HG02938 (cell line): ENCODE measurements at regions not wholly inside any gene's neighbourhood (a gene's known extent, or its start where the extent isn't known, plus 50 kb on each side); places are given as distances from the start of the nearest gene placed in this dataset.
"Not testable (repeated sequence)": the region's sequence is repeated elsewhere in the genome, so short reads cannot be mapped to it uniquely, and the experiment has no call there.

Experiments
- ATAC-seq: cut with Tn5 transposase; IDR thresholded peaks from one replicate; pipeline ENCODE4 v1.9.1; 2021; ENCODE audit warnings: mild to moderate bottlenecking, moderate library complexity; ENCODE audit not compliant: unreplicated experiment

DNA sequence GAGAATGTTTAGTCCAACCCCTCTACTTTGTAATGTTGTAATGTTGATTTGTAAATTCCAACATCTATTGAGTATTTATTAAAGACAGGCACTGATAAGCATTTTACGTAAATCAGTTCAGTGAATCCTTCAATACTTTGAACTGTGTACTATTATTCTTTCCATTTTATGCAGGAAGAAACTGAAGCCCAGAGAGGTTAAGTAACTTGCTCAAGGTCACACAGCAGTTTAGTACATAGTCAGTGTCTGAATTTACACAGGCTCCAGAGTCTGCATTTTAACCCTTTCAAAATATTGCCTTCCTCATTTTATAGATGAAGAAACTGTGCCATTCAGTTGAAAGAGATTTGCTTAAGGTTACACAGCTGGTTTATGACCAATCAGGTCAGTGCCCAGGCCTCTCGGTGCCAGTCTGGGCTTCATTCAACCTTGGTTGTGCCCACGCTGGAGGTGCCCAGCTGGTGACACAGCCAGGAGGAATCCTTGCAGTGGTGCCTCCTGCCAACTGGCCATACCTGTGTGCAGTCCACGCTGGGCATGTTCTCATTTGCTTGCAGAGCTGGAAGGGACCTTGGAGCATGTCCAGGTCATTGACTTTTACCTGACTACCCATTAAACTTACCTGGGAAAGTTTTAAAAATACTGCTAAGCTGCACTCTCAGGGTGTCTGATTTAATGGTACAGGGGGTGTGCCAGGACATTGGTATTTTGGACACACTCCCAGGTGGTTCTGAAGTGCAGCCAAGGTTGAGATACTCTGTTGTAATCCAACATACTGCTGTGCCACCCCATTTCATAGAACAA lies 74.3 kb upstream of the CYRIA start:
- ATAC-seq, result no peak

GRCh38 chr2:16738361-16739225 lies 73.0 kb upstream of the CYRIA start:
- no peak for ATAC-seq

DNA sequence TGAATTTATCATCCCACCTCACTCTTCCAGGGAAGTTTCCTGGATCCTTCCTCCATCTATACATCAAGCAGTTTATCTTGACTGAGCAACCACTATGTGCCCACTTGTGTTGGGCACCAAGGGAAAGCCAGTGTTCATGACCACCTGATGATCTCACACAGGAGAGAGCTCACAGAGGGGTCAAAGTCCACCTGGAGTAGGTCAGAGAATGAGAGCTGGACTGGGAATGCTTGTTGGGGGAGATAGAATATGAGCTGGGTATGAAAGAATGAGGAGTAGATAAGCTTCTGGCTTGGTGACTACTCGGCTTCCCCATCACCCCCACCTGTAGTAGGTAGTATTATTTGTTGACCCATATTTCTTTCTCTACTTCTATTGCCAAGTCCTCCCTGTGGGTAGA lies 72.2 kb upstream of the CYRIA start:
- no peak for ATAC-seq

DNA sequence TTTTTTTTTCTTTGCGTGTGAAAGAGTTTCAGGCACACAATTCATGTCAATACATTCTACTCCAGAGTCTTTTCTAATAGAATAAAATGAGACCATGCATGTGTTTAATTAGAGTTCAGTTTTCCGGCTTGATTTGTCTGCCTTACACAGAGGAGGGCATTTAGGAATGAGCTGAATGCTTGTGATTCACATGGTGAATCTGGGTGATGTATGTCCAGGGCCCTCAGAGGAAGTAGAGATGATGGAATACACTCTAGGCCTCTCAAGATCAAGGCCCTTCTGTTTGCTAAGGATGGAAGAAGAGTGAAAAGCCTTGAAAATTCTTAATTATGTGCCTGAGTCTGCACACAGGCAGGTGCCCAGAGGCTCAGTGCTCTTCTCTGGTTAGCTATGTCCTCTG lies 71.0 kb upstream of the CYRIA start:
- no peak for ATAC-seq

- ATAC-seq, result peak; percentile 64
These were observed 63.7 kb upstream of the CYRIA start for GRCh38 chr2:16729335-16729734.

DNA sequence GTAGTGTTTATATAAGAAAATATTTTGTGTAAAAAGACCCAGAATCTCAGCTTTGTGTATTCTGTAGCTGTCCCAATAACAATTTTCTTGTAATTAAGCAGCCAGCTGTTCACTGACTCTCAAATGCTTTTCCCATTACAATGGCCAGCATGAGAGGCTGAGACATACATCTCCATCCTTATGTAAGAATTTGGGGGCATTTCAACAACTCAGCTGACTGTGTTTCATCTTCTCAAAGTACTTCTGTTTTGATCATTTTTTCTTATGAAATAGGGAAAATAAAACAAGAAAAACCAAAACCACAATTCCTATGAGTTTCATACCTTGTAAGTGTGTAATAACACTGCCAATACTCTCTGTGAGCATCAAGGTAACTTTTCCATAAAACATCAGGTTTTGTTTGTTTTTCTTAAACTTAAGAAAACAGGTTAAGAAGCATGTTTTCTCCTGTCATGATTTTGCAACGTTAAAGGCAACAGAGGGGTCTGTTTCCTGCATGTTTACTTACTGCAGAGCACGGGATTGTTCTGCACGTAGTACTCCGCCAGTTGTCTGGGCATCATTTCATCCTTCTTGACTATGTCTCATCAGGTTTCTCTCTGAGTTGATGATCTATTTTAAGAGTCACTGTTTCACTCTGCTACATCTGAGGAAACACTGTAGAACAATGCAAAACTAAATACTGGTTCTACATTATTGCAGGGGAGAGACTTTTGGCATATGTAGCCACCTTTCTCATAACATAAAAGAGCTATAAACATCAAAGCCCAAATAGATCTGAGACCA lies 62.9 kb upstream of the CYRIA start:
- ATAC-seq, result peak; percentile 70

- not testable (repeated sequence) for ATAC-seq
These were observed 62.2 kb upstream of the CYRIA start for GRCh38 chr2:16727849-16728248.

- ATAC-seq, result no peak
These were observed 61.6 kb upstream of the CYRIA start for GRCh38 chr2:16727256-16727655.

DNA sequence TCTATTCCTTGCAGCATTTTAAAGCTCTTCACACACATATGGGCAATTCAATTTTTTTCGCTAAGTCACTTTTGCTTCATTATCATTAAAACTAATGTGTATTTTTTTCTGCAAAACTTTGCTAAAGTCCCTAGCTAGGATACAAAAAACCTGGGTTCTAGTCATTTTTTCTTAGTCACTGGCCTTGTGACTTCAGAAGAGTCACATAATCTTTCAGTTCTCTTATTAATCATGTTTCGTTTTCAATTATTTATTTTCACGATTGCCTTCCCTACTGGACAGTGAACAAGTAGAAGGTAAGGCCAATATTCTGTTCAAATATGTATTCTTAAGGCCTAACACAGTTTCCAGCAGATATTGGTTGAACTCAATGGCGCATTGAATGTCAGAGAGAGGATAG lies 60.9 kb upstream of the CYRIA start:
- no peak for ATAC-seq

DNA sequence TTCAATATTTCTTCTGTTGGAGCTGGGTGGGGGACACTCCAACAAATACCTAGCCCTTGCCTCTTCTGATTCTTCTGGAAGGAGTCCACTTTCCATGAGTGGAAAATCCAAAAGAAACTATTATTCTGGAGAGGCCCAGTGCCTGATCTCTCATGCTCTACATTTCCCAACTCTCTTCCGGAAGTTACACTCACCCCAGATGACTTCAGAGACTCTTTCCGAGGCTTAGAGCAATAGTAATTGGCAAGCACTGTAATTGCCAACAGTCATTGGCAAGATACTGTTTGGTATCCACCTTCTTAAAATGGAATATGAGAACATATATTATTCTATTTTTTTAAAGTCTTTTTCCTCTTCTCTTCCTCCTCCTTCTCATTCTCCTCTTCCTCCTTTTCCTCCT lies 60.5 kb upstream of the CYRIA start:
- no peak for ATAC-seq

DNA sequence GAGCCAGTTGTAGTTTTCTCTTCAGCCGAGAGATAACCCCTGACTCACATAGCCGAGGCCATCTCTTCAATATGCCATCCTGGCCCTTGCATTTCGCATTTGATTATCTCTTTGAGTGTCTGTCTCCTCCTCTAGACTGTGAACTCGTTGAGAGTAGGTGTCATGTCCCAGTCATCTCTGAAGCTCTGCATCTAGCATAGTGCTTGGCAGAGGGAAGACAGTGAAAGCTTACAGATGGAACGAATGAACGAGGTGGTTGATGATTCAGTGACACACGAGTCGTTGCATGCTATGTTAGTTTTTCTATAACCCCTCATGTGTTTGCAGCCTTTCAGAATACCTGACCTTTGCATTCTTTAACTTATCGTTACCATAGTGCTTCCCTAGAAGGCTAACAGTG lies 59.9 kb upstream of the CYRIA start:
- no peak for ATAC-seq

GRCh38 chr2:16722677-16723076 lies 57.0 kb upstream of the CYRIA start:
- ATAC-seq, result no peak

DNA sequence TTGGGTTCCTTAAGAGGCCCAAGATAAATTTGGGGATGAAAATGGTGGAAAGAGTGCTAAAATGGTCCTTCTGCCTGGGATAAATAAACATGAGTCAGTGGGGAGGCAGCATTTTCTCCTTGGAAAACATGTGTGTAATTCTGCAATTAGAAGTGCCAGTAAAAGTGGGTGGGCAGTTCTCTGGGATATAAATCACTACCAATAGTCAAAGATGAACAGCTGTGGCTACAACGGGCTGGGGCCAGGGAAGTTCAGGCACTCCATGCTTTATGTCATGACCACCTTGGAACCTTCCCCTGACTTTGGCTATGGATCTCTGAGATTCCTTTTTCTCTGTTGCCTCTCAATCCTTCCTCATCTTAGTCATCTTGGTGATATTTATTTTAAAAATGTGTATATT lies 56.5 kb upstream of the CYRIA start:
- no peak for ATAC-seq

- not testable (repeated sequence) for ATAC-seq
These were observed 55.9 kb upstream of the CYRIA start for GRCh38 chr2:16721529-16721928.

- ATAC-seq, result not testable (repeated sequence)
These were observed 55.1 kb upstream of the CYRIA start for GRCh38 chr2:16720737-16721136.

DNA sequence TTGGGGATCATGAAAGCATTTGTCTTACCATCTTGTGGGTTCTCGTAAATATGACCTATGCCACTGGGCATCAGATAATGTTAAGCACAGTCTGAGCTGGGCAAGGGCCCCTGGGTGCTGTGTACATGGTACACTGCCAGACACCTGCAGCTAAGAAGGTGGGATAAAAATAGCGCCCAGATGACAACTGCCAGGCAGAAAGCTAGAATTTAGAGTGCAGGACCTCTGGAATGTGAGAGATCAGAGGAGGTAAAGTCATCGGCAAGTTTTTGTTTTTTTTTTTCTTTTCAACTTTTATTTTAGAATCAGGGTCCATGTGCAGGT lies 53.8 kb upstream of the CYRIA start:
- no peak for ATAC-seq

DNA sequence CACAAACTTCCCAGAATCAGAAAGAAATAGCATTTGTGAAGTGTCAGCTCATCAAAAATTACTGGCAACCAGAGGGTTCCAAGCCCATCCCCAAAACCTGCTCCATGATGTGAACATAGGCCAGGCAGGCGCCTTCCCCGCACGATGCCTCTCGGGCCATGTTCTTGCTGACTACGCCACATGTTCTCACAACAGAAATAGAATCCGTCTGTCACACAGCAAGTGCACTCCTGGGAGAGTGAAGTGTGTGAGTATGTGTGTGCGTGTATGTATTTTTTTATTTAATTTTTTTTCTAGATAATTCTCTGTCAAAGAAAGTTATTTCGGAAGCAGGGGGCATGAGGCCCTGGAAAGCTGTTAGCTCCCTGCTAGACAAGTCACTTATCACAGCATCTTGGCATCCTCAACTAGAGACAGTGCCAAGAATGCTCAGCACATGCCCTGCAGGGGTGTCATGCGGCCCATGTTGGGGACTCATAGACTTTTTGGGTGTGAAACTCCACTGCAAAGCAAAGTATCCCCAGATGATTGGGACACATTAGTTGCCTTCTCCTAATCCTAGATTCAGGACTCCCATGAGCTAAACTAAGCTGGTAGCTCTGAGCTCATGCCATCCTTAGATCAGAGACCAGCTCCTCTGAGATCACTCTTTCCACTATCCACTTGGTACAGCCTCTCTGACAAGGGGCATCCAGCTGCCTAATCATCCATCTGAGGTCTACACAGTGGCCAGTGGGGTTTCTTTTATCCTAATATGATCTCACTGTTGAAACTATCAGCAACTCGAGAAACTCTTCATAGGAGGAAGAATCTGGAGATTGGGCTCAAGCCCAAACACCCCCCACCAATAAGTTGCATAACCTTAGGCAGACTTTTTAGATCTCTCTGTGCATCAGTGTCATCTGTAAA lies 53.2 kb upstream of the CYRIA start:
- ATAC-seq, result no peak

GRCh38 chr2:16717477-16717876 lies 51.8 kb upstream of the CYRIA start:
- ATAC-seq, result no peak

DNA sequence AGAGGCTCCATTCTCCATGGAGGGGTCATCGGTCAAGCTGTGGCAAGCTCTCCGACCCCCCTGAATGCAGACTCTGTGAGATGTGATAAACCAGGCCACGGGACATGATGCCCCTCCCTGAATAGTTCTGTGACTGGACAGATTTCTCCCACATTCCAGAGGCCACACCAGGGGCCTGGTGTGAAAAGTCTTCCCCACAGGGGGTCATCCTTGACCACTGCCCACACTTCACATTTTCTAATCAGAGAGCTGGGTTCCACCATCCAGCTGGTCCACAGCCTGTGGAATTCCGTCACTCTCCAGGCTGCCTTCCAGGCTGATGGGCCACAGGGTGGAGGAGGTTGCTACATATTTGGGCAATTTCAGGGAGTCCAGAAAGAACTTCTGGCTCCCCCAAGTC lies 51.3 kb upstream of the CYRIA start:
- ATAC-seq, result no peak

DNA sequence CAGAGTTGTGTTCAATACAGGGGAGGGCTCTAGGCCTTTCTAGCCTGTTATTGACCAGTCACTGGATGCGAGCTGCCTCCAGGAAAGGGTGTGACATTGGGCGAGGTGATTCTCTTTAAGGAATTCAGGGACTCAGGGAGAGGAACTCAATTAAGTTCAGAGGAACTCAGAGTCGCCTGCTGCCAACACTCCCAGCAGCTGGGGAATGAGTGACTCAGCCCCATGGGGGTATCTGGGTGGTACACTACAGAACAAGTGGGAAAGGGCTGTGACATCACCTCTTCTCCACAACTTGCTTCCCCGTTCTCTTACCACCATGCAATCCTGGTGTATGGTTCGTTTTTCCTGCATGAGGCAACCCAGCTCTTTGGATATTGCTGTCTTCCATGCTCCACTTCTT lies 50.4 kb upstream of the CYRIA start:
- ATAC-seq, result no peak
